ENCODE measurements at regions not wholly inside any gene's neighbourhood (a gene's known extent, or its start where the extent isn't known, plus 50 kb on each side); places are given as distances from the start of the nearest gene placed in this dataset.

GRCh38 chr5:68531970-68532369 is 316.4 kb downstream of the PIK3R1 start:
- no peak for TF ChIP-seq POLR2AphosphoS5 (IDR thresholded peaks at IDR 0.05; ENCODE audit: low read depth, low read length)
- TF ChIP-seq SIN3A (IDR thresholded peaks at IDR 0.05; ENCODE audit: borderline replicate concordance, insufficient read depth, low read length) = no peak
- TF ChIP-seq TAF1 (IDR thresholded peaks at IDR 0.05; ENCODE audit: borderline replicate concordance, insufficient read depth, low read length) = no peak

Measured in PFSK-1 (cell line).